RWPE1 (cell line): ENCODE measurements at regions not wholly inside any gene's neighbourhood (a gene's known extent, or its start where the extent isn't known, plus 50 kb on each side); places are given as distances from the start of the nearest gene placed in this dataset.

Experiments
- CTCF ChIA-PET: fragments of 350-600 bp; sonication (Branson Sonifier 250); formaldehyde crosslinking; extraction: SDS; loops from one replicate; lab custom pipeline; 2021; lab: Yijun Ruan, JAX
- POLR2A ChIA-PET: fragments of 400-600 bp; formaldehyde crosslinking; extraction: SDS; loops from one replicate; lab custom pipeline; 2020; ENCODE audit warnings: antibody characterized with exemption; ENCODE audit not compliant: low non-redundant PET; lab: Yijun Ruan, JAX
- DNase-seq: peaks from one replicate; pipeline ENCODE4 v3.0.0; 2012; ENCODE audit warnings: low spot score
- H3K27ac ChIP-seq: fragments of 450-650 bp; 2 replicates; pipeline ENCODE4 v1.5.1; 2017
- TF ChIP-seq, protein P1 (sequence below): fragments of 450-650 bp; conservative IDR thresholded peaks from 2 replicates; pipeline ENCODE4 v1.5.1; 2017; ENCODE audit warnings: low read depth, mild to moderate bottlenecking

GRCh38 chr5:125775896-125776295 lies 647.3 kb upstream of the GRAMD2B start:
- no peak for DNase-seq
- ChIA-PET CTCF (interaction anchor here (0.7 kb wide), 1 partner anchor 24 kb away, joined by 3 read pairs; no protein-coding TSS in a partner anchor), POLR2A (interaction anchor here (0.6 kb wide), 1 partner anchor 819 kb away, joined by 3 read pairs; the partner anchor contains the start of gene ALDH7A1)
- TF ChIP-seq, protein P1, sequence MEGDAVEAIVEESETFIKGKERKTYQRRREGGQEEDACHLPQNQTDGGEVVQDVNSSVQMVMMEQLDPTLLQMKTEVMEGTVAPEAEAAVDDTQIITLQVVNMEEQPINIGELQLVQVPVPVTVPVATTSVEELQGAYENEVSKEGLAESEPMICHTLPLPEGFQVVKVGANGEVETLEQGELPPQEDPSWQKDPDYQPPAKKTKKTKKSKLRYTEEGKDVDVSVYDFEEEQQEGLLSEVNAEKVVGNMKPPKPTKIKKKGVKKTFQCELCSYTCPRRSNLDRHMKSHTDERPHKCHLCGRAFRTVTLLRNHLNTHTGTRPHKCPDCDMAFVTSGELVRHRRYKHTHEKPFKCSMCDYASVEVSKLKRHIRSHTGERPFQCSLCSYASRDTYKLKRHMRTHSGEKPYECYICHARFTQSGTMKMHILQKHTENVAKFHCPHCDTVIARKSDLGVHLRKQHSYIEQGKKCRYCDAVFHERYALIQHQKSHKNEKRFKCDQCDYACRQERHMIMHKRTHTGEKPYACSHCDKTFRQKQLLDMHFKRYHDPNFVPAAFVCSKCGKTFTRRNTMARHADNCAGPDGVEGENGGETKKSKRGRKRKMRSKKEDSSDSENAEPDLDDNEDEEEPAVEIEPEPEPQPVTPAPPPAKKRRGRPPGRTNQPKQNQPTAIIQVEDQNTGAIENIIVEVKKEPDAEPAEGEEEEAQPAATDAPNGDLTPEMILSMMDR = no peak
- no peak overlapping the region for H3K27ac ChIP-seq

GRCh38 chr5:125776656-125777139 lies 646.5 kb upstream of the GRAMD2B start:
- CTCF ChIA-PET = interaction anchor here (0.7 kb wide), 1 partner anchor 23 kb away, joined by 3 read pairs; no protein-coding TSS in a partner anchor
- no peak for DNase-seq
- POLR2A ChIA-PET = no interaction called here
- H3K27ac ChIP-seq = no peak overlapping the region
- TF ChIP-seq, protein P1 = no peak

- TF ChIP-seq, protein P1 = no peak
- DNase-seq = no peak
- no peak overlapping the region for H3K27ac ChIP-seq
- ChIA-PET CTCF (no interaction called here), POLR2A (no interaction called here)
Measured at GRCh38 chr5:125778791-125779190, 644.4 kb upstream of the GRAMD2B start.

- ChIA-PET CTCF (interaction anchor here (0.7 kb wide), 1 partner anchor 1414 kb away, joined by 10 read pairs; no protein-coding TSS in a partner anchor), POLR2A (no interaction called here)
- DNase-seq = no peak
- no peak overlapping the region for H3K27ac ChIP-seq
- TF ChIP-seq, protein P1 = no peak
Measured at GRCh38 chr5:125785407-125785806, 637.8 kb upstream of the GRAMD2B start.

DNA sequence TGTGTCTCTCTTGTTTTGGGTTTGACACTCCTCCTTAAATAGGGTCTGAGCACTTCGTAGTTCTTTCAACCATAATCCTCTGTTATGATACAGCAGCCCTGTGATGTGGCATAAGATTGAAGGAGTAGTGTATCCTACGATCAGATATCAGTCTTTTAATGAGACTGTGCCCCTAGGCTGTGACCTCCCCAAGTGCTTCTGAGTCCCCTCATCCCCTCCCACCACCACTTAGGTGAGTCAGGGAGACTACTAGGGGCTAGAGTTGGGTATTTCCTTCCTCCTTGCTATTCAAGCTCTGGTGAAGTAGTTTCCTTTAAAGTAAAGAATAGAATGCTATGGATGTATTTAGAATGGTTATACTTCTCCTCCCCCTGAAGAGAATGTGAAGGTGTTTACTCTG lies 637.2 kb upstream of the GRAMD2B start:
- H3K27ac ChIP-seq = no peak overlapping the region
- DNase-seq = no peak
- POLR2A ChIA-PET = no interaction called here
- CTCF ChIA-PET = no interaction called here
- TF ChIP-seq, protein P1 = no peak

- DNase-seq = no peak
- TF ChIP-seq, protein P1 = no peak
- POLR2A ChIA-PET = no interaction called here
- H3K27ac ChIP-seq = no peak overlapping the region
- CTCF ChIA-PET = no interaction called here
Measured at GRCh38 chr5:125793470-125793869, 629.7 kb upstream of the GRAMD2B start.
